Stimulated activated naive CD8-positive, alpha-beta T cell treated with anti-CD3 and anti-CD28 coated beads, Interleukin-15, amount 100 ng/mL, for 72 hours (primary cell): ENCODE measurements at regions not wholly inside any gene's neighbourhood (a gene's known extent, or its start where the extent isn't known, plus 50 kb on each side); places are given as distances from the start of the nearest gene placed in this dataset.
"Not testable (repeated sequence)": the region's sequence is repeated elsewhere in the genome, so short reads cannot be mapped to it uniquely, and the experiment has no call there.

ENCODE experiments used
- ATAC-seq: fragments of 150-1000 bp; cut with Tn5 transposase; 2 replicates; pipeline ENCODE4 v1.10.0; 2021; ENCODE audit warnings: mild to moderate bottlenecking, moderate library complexity
- DNase-seq, 2 donors: peaks; one replicate each; pipeline ENCODE4 v3.0.0; 2021 to 2022
- H3K27ac Mint-ChIP-seq, 2 donors: one replicate each; pipeline ENCODE4 v1.8.0; 2022; ENCODE audit warnings: mild to moderate bottlenecking in 2 of 2, mixed read lengths in 2 of 2, moderate library complexity in 2 of 2
- H3K27me3 Mint-ChIP-seq: one replicate; pipeline ENCODE4 v1.8.0; 2022; ENCODE audit warnings: mixed read lengths
- H3K4me1 Mint-ChIP-seq: one replicate; pipeline ENCODE4 v1.8.0; 2022; ENCODE audit warnings: mild to moderate bottlenecking, mixed read lengths
- H3K4me3 Mint-ChIP-seq, 2 donors: one replicate each; pipeline ENCODE4 v1.8.0; 2022; ENCODE audit warnings: mild to moderate bottlenecking in 2 of 2, mixed read lengths in 2 of 2, moderate library complexity in 1 of 2
- H3K9me3 Mint-ChIP-seq, 2 donors: one replicate each; pipeline ENCODE4 v1.8.0; 2022; ENCODE audit warnings: mixed read lengths in 2 of 2

DNA sequence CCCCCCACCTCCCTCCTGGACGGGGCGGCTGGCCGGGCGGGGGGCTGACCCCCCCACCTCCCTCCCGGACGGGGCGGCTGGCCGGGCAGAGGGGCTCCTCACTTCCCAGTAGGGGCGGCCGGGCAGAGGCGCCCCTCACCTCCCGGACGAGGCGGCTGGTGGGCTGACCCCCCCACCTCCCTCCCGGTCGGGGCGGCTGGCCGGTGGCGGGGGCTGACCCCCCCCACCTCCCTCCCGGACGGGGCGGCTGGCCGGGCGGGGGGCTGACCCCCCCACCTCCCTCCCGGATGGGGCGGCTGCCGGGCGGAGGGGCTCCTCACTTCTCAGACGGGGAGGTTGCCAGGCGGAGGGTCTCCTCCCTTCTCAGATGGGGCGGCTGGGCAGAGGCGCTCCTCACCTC is 166.9 kb upstream of the TAPT1 start:
- H3K27me3 Mint-ChIP-seq, DNase-seq, H3K4me1 Mint-ChIP-seq, H3K27ac Mint-ChIP-seq, H3K9me3 Mint-ChIP-seq, H3K4me3 Mint-ChIP-seq: not testable (repeated sequence)
- ATAC-seq, result peak; percentile 52

DNA sequence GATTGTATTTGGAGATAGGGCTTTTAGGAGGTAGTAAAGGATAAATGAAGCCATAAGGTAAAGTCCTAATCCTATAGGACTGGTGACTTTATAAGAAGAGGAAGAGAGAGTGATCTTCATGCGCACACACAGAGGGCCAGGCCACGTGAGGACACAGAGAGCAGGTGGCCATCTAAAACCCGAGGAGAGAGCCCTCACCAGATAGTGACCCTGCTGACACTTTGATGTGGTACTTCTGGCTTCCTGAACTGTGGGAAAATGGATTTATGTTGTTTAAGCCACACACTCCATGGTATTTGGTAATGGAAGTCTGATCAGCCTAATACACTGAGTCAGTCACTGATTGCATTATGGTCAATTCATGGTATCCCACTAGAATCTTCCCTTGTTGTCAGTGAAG is 164.9 kb upstream of the TAPT1 start:
- no peaks in the 10 kb centered on the region for H3K4me1 Mint-ChIP-seq
- ATAC-seq, result no peak
- H3K27ac Mint-ChIP-seq, result no peak overlapping the region
- peaks cover 7% of the 10 kb centered on the region for H3K27me3 Mint-ChIP-seq
- no peak for DNase-seq
- H3K4me3 Mint-ChIP-seq, result no peak overlapping the region
- H3K9me3 Mint-ChIP-seq, result peaks cover 0 to 4% of the 10 kb centered on the region in 2 donors

DNA sequence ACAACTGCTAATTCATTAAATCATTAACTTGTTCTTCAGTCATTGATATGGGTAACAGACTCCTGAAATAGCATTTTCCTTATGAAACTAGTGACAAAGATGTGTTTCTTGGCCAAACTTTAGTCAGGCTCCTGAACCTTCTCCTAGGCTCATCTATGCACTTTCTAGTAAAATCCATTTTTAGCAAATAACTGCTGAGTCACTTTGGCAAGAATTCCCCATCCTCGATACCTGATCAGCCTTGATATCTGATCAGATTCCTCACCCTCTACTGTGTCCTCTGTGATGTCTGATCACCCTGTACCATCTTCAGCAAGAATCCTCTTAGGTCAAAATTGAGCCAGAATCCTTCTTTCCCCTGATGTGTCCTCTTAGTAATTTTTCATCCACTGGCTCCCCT is 161.2 kb upstream of the TAPT1 start:
- Mint-ChIP-seq H3K4me1 (no peaks in the 10 kb centered on the region), H3K27me3 (peaks cover 7% of the 10 kb centered on the region), H3K9me3 (no peaks in the 10 kb centered on the region), H3K27ac (no peak overlapping the region), H3K4me3 (no peak overlapping the region)
- ATAC-seq (no peak), DNase-seq (no peak)

DNA sequence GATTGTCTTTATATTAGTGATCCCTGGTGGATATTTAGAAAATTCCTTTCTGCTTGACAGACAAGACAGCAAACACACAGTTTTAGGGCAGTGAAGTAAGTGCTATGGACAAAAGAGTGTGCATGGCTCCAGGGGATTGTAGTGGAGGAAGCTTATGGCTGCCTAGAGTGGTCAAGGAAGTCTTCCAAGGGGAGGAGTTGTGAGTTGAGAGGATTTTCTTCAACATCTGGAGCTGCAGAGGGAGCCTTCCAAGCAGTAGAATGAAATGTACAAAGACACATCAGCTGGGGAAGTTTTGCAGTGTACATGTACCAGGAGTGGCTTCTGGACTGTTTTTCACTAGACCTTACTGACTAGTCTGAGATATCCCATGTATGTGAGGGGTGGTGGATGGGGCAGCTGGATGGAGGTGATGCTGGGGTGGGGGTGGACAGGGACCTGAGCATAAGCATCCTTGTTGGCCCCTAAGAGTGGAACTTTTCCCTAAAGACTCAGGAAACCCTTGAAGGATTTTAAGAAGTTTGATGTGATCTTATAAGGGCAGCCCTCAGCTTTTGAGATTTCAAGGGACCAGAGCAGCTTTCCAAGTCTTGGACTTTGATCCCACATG is 160.5 kb upstream of the TAPT1 start:
- no peak for ATAC-seq
- DNase-seq, result no peak
- Mint-ChIP-seq H3K4me3 (no peak overlapping the region), H3K27me3 (peaks cover 7% of the 10 kb centered on the region), H3K9me3 (no peaks in the 10 kb centered on the region), H3K27ac (no peak overlapping the region), H3K4me1 (no peaks in the 10 kb centered on the region)

DNA sequence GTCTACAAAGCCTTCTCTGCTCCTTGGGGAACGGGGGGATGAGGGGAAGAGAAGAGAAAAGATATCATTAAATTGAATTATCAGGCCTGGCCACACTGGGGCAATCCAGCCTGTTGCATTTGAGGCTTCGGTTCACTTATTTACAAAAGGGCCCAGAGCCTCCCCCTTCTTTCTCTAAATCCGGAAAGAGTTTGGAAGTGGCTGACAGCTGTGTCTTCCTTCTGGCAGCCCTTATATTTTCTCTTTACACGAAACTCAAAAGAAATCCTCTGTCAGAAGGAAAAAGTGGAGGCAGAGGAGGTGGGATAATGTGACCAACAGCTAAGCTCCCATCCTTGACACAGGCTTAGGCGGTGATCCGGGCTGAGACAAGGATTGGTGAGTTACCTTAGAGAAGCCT is 158.3 kb upstream of the TAPT1 start:
- no peak overlapping the region for H3K4me3 Mint-ChIP-seq
- peaks cover 7% of the 10 kb centered on the region for H3K27me3 Mint-ChIP-seq
- no peak for DNase-seq
- H3K9me3 Mint-ChIP-seq, result no peaks in the 10 kb centered on the region
- no peaks in the 10 kb centered on the region for H3K4me1 Mint-ChIP-seq
- no peak for ATAC-seq
- no peak overlapping the region for H3K27ac Mint-ChIP-seq

DNA sequence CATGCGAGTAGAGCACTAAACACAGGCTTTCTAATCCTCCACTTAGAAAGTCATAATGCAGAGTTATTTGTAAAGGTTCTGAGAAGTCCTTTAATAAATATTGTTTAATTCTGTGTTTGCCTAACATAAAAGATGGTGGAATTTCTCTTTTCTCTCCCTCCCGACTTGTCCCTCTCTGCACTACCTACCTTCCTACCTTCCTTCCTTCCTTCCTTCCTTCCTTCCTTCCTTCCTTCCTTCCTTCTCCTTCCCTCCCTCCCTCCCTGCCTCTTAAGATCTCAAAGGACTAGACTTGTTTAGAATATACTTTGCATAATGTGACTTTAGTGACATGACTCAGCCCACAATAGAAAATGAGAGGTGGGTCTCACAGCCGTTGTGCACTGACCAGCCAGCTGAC is 156.3 kb upstream of the TAPT1 start:
- no peak for DNase-seq
- peaks cover 22% of the 10 kb centered on the region for H3K27me3 Mint-ChIP-seq
- H3K4me3 Mint-ChIP-seq, result no peak overlapping the region
- H3K4me1 Mint-ChIP-seq, result no peaks in the 10 kb centered on the region
- no peak overlapping the region for H3K27ac Mint-ChIP-seq
- no peak for ATAC-seq
- no peaks in the 10 kb centered on the region for H3K9me3 Mint-ChIP-seq

DNA sequence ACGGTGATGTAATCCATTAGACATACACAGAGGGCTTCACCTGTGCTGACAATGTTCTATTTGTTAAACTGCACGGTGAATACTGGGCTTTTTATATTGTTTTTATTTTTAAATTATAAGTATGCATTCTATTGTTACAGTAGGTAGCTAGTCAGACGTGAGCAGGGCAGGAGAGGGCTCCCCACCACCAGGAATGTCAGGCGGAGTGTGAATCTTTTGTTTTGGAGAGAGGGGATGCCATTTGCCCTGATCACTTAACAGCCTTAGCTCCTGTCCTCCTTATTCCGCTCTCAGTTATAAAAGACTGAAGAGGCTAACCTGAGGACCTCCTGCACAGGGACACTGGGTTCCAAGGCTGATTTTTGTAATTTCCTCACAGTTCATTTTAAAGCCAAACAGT is 151.6 kb upstream of the TAPT1 start:
- no peak for DNase-seq
- no peak overlapping the region for H3K27ac Mint-ChIP-seq

DNA sequence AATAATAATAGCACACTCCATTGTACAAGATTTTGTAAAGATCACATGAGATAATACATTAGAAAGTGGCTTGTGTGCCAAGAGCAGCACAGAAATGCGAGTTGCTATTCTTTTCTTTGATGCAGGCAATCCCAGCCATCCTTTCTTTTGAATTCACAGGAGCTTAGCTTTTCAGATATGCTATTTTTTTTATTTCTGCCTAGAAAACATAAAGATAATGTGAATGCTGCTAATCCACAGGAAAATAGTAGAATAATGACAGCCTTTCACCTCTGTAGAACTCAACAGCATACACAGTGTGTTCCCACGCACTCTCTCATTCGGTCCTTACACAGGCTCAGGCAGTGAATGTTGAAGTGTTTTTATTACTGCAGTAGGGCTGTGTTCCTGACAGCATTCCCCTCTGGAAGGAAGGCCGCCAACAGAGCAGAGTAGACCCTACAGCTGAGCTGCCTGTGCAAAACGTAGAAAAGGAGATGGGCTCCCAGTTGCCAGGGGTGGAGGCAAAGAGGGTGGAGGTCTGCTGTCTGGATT is 138.8 kb upstream of the TAPT1 start:
- no peak overlapping the region for H3K4me3 Mint-ChIP-seq

More for the DNA sequence above, 151.6 kb upstream of the TAPT1 start:
- ATAC-seq, result no peak
- Mint-ChIP-seq H3K9me3 (no peaks in the 10 kb centered on the region), H3K27me3 (peaks cover 14% of the 10 kb centered on the region), H3K4me1 (no peaks in the 10 kb centered on the region), H3K4me3 (no peak overlapping the region)

DNA sequence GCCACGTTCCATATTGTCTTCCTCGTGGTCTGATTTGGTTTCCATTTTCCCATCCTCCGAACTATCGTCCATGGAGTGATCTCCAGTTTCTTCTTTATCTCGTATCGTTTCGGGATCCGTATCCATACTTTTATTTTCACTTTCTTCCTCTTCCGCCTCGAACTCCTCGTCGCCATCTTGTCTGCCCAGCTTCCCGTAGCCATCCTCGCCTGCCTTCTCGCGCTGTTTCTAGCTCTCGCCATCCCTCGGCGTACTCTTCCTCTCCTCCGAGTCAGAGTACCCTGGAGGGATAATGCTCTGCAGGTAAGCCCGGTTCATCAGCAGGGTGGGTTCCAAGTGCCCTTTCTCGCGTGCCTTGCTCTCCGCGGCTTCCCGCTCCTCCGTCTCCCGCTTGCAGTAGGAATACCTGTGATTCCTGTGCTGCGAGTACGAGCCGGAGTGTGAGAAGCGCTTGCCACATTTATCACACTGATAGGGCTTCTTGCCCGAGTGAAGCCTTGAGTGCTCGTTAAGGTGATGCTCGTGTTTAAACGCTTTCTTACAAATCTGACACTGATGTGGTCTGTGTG is 134.5 kb upstream of the TAPT1 start:
- H3K4me1 Mint-ChIP-seq, result no peaks in the 10 kb centered on the region
- ATAC-seq (no peak), DNase-seq (no peak)
- H3K9me3 Mint-ChIP-seq, result no peaks in the 10 kb centered on the region
- no peak overlapping the region for H3K27ac Mint-ChIP-seq
- no peaks in the 10 kb centered on the region for H3K27me3 Mint-ChIP-seq
- H3K4me3 Mint-ChIP-seq, result no peak overlapping the region

More for the DNA sequence above, 138.8 kb upstream of the TAPT1 start:
- Mint-ChIP-seq H3K27ac (no peak overlapping the region), H3K4me1 (no peaks in the 10 kb centered on the region), H3K27me3 (peaks cover 7% of the 10 kb centered on the region), H3K9me3 (peaks cover 0 to 2% of the 10 kb centered on the region in 2 donors)
- DNase-seq (no peak), ATAC-seq (no peak)

DNA sequence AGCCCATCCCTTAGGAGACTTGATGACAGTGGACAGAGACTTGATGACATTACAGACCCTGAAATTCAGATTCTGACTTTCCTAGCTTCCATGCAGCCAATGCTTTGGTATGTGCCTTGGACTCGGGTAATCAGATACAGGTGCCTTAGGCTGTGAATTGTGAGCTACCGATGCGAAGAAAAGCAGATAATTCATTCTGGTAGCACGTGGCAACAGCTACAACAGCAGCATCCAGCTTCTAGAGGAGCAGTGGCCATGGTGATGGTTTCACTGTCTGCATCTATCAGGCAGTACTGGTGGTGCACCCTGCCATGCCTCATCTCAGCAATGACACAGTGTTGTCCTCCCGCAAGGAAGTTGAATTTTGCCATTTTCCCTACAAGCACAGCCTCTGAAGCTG is 126.9 kb upstream of the TAPT1 start:
- H3K27ac Mint-ChIP-seq, result no peak overlapping the region
- no peak overlapping the region for H3K4me3 Mint-ChIP-seq
- no peak for DNase-seq
- H3K4me1 Mint-ChIP-seq, result no peaks in the 10 kb centered on the region
- peaks cover 6% of the 10 kb centered on the region for H3K27me3 Mint-ChIP-seq
- peaks cover 0 to 4% of the 10 kb centered on the region in 2 donors for H3K9me3 Mint-ChIP-seq
- ATAC-seq, result no peak

DNA sequence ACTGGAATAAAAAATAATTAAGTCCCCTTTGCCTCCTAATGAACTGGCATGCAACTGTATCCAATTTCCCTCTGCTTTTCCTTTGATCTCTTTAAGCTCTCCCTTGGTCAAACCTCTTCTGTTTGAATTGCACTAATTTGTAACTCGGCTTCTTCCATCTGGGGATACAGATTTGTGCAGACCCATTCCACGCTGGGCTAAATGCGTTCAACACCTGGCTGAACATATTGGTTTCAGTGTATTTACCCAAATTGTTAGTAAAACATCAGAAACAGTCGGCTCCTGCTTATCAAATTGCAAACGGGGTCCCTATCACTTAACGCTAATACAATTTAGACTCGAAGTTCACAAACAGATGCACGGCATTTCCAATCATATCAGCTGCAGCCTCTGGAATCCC is 124.9 kb upstream of the TAPT1 start:
- no peak overlapping the region for H3K27ac Mint-ChIP-seq
- no peak overlapping the region for H3K4me3 Mint-ChIP-seq

DNA sequence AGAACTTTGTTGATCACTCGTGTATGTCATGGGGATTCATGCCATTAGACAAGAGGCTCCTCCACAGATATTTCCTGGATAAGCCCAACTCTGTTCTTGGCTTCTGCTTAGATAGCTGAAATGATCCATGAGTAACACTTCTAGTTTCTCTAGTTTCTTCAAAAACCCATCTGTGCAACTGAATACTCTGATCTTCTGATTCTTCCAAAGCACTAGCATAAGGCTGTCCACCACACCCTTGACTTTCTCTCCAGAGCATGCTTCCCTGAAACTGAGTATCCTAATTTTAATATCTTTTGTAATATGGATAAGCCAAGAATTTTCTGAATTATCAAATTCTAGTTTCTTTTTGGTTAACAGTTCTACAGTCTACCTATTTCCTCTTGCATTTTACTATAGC is 118.6 kb upstream of the TAPT1 start:
- no peak for DNase-seq
- H3K4me3 Mint-ChIP-seq, result no peak overlapping the region
- H3K27ac Mint-ChIP-seq, result no peak overlapping the region
- no peak for ATAC-seq
- peaks cover 15% of the 10 kb centered on the region for H3K27me3 Mint-ChIP-seq
- H3K4me1 Mint-ChIP-seq, result no peaks in the 10 kb centered on the region
- peaks cover 0 to 4% of the 10 kb centered on the region in 2 donors for H3K9me3 Mint-ChIP-seq

More for the DNA sequence above, 124.9 kb upstream of the TAPT1 start:
- no peak for DNase-seq
- H3K4me1 Mint-ChIP-seq, result no peaks in the 10 kb centered on the region
- ATAC-seq, result no peak
- H3K9me3 Mint-ChIP-seq, result peaks cover 0 to 4% of the 10 kb centered on the region in 2 donors
- H3K27me3 Mint-ChIP-seq, result peaks cover 13% of the 10 kb centered on the region

DNA sequence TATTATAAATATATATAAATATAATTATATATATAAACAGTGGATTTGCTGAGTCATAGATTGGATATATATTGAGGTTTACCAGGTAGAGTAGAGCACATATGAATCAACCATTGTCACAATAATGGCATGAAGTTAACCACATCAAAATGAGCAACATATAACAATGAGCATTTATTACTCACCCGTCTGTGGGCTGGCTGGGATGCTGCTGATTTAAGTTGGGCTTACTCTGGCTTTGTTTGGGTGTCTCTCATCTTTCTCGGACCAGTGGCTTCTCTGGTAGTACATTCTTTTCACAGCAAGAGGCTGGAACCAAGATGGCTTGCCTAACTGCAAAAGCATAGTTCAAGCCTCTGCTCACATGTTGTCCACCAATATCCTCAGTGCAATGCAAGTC is 111.7 kb upstream of the TAPT1 start:
- Mint-ChIP-seq H3K27me3 (peaks cover 5% of the 10 kb centered on the region), H3K4me3 (no peak overlapping the region), H3K9me3 (no peaks in the 10 kb centered on the region), H3K27ac (no peak overlapping the region), H3K4me1 (no peaks in the 10 kb centered on the region)
- ATAC-seq (no peak), DNase-seq (no peak)

DNA sequence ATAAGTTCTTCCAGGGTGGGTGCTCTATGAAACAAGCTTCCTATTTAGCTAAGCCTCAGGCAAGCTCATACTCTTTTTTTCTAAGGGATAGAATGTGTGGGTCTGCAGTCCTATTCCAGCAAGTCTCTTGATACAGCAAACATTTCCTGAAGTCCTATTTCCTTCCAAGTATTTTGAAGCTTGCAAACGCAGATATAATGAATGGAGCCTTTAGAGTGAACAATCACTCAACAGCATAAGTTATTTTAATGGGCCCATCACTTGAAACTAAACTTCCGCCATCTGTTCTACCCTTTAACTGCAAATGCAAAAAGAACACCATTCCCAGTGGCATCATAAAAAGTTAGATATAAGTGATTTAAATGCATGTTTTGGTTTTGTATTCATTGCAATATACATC is 108.3 kb upstream of the TAPT1 start:
- Mint-ChIP-seq H3K4me3 (no peak overlapping the region), H3K9me3 (no peaks in the 10 kb centered on the region), H3K27ac (no peak overlapping the region), H3K4me1 (no peaks in the 10 kb centered on the region), H3K27me3 (peaks cover 10% of the 10 kb centered on the region)
- ATAC-seq (no peak), DNase-seq (no peak)

DNA sequence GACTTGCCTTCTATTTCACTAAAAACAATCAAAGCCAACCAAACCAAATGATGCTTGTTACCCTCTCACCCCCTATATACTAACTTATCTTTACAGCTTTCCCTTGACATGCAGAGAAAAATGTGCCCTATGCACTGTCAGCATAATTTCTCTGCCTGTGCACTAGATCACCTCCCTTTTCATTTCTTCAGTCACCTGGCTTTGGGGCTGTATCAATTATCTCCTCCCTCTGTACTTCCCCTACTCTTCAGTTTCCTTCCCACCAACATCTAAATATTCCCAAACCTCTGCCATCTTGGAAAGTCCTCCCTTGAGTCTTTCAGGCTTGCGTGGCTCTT is 103.5 kb upstream of the TAPT1 start:
- H3K9me3 Mint-ChIP-seq, result peaks cover 0 to 3% of the 10 kb centered on the region in 2 donors
- DNase-seq (no peak), ATAC-seq (no peak)
- H3K27me3 Mint-ChIP-seq, result peaks cover 26% of the 10 kb centered on the region
- no peaks in the 10 kb centered on the region for H3K4me1 Mint-ChIP-seq
- no peak overlapping the region for H3K4me3 Mint-ChIP-seq
- H3K27ac Mint-ChIP-seq, result no peak overlapping the region

DNA sequence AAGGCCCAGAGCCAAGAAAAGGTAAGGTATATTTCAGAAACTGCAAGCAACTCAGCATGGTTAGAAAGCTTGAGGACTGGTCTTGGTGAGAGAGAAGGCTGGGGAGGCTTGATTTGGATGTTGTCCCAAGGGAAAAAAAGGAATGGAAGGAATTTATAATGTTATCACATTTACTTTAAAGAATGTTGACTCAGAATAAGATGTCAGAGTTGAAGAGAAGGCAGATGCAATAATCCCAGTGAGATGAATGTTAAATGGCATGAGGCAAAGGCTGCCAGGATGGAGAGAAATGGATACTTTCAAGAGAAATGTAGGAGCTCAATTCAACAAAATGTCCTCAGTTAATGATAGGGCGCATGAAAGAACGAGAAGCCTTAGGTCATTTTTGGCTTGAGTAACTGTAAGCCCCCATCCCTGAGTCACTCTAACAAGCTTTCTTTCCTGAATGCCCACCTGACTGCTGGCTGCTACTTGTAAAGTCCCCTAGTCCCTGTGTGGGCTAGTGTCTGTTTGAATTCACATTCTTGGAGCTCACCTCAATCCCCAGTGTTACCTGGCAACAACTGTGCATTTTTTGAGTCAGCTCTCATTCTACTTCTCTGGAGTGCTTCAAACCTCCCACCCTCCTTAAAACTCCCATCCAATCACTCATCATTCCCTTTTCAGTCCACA is 103.0 kb upstream of the TAPT1 start:
- no peak overlapping the region for H3K27ac Mint-ChIP-seq
- peaks cover 31% of the 10 kb centered on the region for H3K27me3 Mint-ChIP-seq
- DNase-seq (no peak), ATAC-seq (no peak)
- no peak overlapping the region for H3K4me3 Mint-ChIP-seq
- H3K9me3 Mint-ChIP-seq, result peaks cover 0 to 3% of the 10 kb centered on the region in 2 donors
- H3K4me1 Mint-ChIP-seq, result no peaks in the 10 kb centered on the region
